Neural cell (in vitro differentiated cells): ENCODE measurements at regions not wholly inside any gene's neighbourhood (a gene's known extent, or its start where the extent isn't known, plus 50 kb on each side); places are given as distances from the start of the nearest gene placed in this dataset.

Experiments used
- H2AFZ ChIP-seq: fragments of 200-600, 300-800 bp; sonication (generic), shearing (Covaris generic); 2 replicates; pipeline ENCODE4 v1.6.0; 2014; ENCODE audit warnings: low read depth, mild to moderate bottlenecking, antibody characterized with exemption, low read length, moderate library complexity
- H3F3A ChIP-seq: fragments of 200-600 bp; shearing (Covaris generic); 2 replicates; pipeline ENCODE4 v1.6.1; 2016; ENCODE audit warnings: mild to moderate bottlenecking, moderate library complexity, mixed read lengths, antibody characterized with exemption, low read length; ENCODE audit not compliant: insufficient read depth, poor library complexity, severe bottlenecking
- H3K27ac ChIP-seq: fragments of 200-600, 300-800 bp; sonication (generic), shearing (Covaris generic); 2 replicates; pipeline ENCODE4 v1.5.1; 2014; ENCODE audit warnings: mild to moderate bottlenecking, low read length, moderate library complexity
- H3K27me3 ChIP-seq: fragments of 300-800, 200-600 bp; sonication (generic), shearing (Covaris generic); 2 replicates; pipeline ENCODE4 v1.6.0; 2014; ENCODE audit warnings: mild to moderate bottlenecking, low read depth, low read length, moderate library complexity; ENCODE audit not compliant: insufficient read depth
- H3K36me3 ChIP-seq: fragments of 300-800, 200-600 bp; sonication (generic), shearing (Covaris generic); 2 replicates; pipeline ENCODE4 v1.5.1; 2014; ENCODE audit warnings: mild to moderate bottlenecking, antibody characterized with exemption, low read length, moderate library complexity; ENCODE audit not compliant: insufficient read depth
- H3K4me2 ChIP-seq: fragments of 300-800, 200-600 bp; sonication (generic), shearing (Covaris generic); 2 replicates; pipeline ENCODE4 v1.6.0; 2014; ENCODE audit warnings: mild to moderate bottlenecking, low read length
- H3K4me3 ChIP-seq: fragments of 300-800, 200-600 bp; sonication (generic), shearing (Covaris generic); 2 replicates; pipeline ENCODE4 v1.5.1; 2014; ENCODE audit warnings: mild to moderate bottlenecking, low read length, moderate library complexity
- H3K79me2 ChIP-seq: fragments of 200-600 bp; shearing (Covaris generic); replicated peaks from 2 replicates; pipeline ENCODE4 v1.6.0; 2014; ENCODE audit warnings: mild to moderate bottlenecking, low read length, moderate library complexity; ENCODE audit not compliant: insufficient read depth
- H3K9ac ChIP-seq: fragments of 300-800, 200-600 bp; sonication (generic), shearing (Covaris generic); 2 replicates; pipeline ENCODE4 v1.6.1; 2016; ENCODE audit warnings: mild to moderate bottlenecking, low read length, mixed read lengths
- H3K9me2 ChIP-seq: fragments of 200-600 bp; shearing (Covaris generic); 2 replicates; pipeline ENCODE4 v1.6.1; 2016; ENCODE audit warnings: mild to moderate bottlenecking, low read length, mixed read lengths; ENCODE audit not compliant: insufficient read depth
- H3K9me3 ChIP-seq: fragments of 200-600, 300-800 bp; sonication (generic), shearing (Covaris generic); 2 replicates; pipeline ENCODE4 v1.6.1; 2016; ENCODE audit warnings: mild to moderate bottlenecking, mixed run types, low read length, moderate library complexity, mixed read lengths
- H4K20me1 ChIP-seq: fragments of 200-600 bp; shearing (Covaris generic); 2 replicates; pipeline ENCODE4 v1.6.1; 2016; ENCODE audit warnings: mild to moderate bottlenecking, mixed run types; ENCODE audit not compliant: insufficient read depth
- CTCF ChIP-seq: fragments of 450-650 bp; IDR thresholded peaks from 2 replicates; pipeline ENCODE4 v1.5.1; 2014; ENCODE audit warnings: antibody characterized with exemption, mild to moderate bottlenecking, moderate library complexity; ENCODE audit not compliant: poor library complexity, severe bottlenecking
- EP300 ChIP-seq: fragments of 450-650 bp; conservative IDR thresholded peaks from 2 replicates; pipeline ENCODE4 v1.6.1; 2014; ENCODE audit warnings: antibody characterized with exemption, mild to moderate bottlenecking, moderate library complexity; ENCODE audit not compliant: poor library complexity, severe bottlenecking
- EZH2 ChIP-seq: fragments of 200-600, 300-800 bp; shearing (Covaris generic), sonication (generic); IDR thresholded peaks from 2 replicates; pipeline ENCODE4 v1.6.1; 2014; ENCODE audit warnings: antibody characterized with exemption, low read length, borderline replicate concordance, mild to moderate bottlenecking; ENCODE audit not compliant: insufficient read depth, poor library complexity, severe bottlenecking
- MXI1 ChIP-seq: fragments of 450-650 bp; conservative IDR thresholded peaks from 2 replicates; pipeline ENCODE4 v1.6.1; 2014; ENCODE audit warnings: antibody characterized with exemption, mild to moderate bottlenecking; ENCODE audit not compliant: poor library complexity, severe bottlenecking
- POLR2AphosphoS5 ChIP-seq: IDR thresholded peaks from 2 replicates; pipeline ENCODE4 v1.6.1; 2012
- SMC3 ChIP-seq: fragments of 450-650 bp; conservative IDR thresholded peaks from 2 replicates; pipeline ENCODE4 v1.6.1; 2014; ENCODE audit warnings: antibody characterized with exemption, mild to moderate bottlenecking, moderate library complexity; ENCODE audit not compliant: poor library complexity
- TAF1 ChIP-seq: IDR thresholded peaks from 2 replicates; pipeline ENCODE4 v1.6.1; 2012; ENCODE audit warnings: low read depth
- TF ChIP-seq, protein P1 (sequence below): IDR thresholded peaks from 2 replicates; pipeline ENCODE4 v1.6.1; 2012; ENCODE audit warnings: borderline replicate concordance

DNA sequence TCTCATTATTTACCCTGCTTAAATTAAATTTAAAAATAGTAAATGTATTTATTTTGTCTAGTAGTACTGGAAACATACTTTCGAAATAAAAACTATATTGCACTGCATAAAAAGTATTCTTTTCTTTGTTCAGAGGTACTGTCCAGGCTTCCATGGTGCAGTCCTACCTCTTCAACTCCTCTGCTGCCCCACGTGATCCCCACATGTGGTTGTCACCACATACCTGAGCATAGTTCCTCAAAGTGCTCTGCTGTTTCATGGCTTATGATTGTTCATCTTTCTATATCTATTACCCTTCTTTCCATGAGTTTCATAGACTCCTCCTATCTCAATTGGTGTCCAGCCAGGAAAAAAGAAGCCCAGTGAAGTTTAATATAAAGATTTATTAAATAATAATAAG lies 317.5 kb upstream of the OR4E1 start:
- Histone ChIP-seq H3K9me3 (no peaks in the 10 kb centered on the region), H3K4me3 (no peak overlapping the region), H3K27me3 (no peaks in the 10 kb centered on the region), H4K20me1 (no peaks in the 10 kb centered on the region), H3F3A (no peaks in the 10 kb centered on the region), H3K79me2 (no peaks in the 10 kb centered on the region), H3K9me2 (no peaks in the 10 kb centered on the region), H3K4me2 (no peak overlapping the region), H3K9ac (no peak overlapping the region), H2AFZ (no peak overlapping the region), H3K27ac (no peak overlapping the region), H3K36me3 (no peaks in the 10 kb centered on the region)
- TF ChIP-seq POLR2AphosphoS5 (no peak), EZH2 (no peak), TAF1 (no peak), CTCF (no peak)

GRCh38 chr14:21990116-21990515 lies 316.5 kb upstream of the OR4E1 start:
- Histone ChIP-seq H2AFZ (no peak overlapping the region), H3K36me3 (no peaks in the 10 kb centered on the region), H3K9me2 (no peaks in the 10 kb centered on the region)

DNA sequence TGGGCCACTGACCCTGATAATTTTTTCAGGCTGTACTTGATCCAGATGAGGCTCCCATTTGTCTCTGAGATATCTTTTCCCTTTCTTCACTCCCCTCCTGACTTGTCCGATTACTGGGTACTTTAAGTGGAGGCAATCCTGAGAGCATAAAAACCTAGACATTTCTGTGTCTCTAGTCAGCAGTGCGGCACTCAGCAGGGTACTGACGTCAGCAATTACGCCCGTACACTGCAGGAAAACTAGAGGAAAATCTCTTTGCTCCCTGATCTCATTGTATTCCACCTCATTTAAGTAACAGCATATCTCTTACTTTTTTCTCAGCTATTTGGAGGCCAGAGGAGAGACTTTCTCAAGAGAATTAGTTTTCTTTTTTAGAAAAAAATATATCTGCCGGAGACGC lies 315.5 kb upstream of the OR4E1 start:
- no peaks in the 10 kb centered on the region for H3K27me3 ChIP-seq
- no peak overlapping the region for H3K9ac ChIP-seq
- no peaks in the 10 kb centered on the region for H3K9me3 ChIP-seq
- H3K36me3 ChIP-seq, result no peaks in the 10 kb centered on the region
- H3K4me3 ChIP-seq, result no peak overlapping the region
- peak overlapping the region; percentile 40 for H3K27ac ChIP-seq
- H3K79me2 ChIP-seq, result no peaks in the 10 kb centered on the region
- no peaks in the 10 kb centered on the region for H3K9me2 ChIP-seq
- TF ChIP-seq POLR2AphosphoS5 (peak; percentile 31), TAF1 (no peak)
- no peak overlapping the region for H2AFZ ChIP-seq
- no peak overlapping the region for H3K4me2 ChIP-seq
- H4K20me1 ChIP-seq, result no peaks in the 10 kb centered on the region
- H3F3A ChIP-seq, result no peaks in the 10 kb centered on the region

More at GRCh38 chr14:21990116-21990515, 316.5 kb upstream of the OR4E1 start:
- Histone ChIP-seq H3K27ac (no peak overlapping the region), H3K27me3 (no peaks in the 10 kb centered on the region), H3K4me2 (no peak overlapping the region), H3F3A (no peaks in the 10 kb centered on the region), H3K79me2 (no peaks in the 10 kb centered on the region), H3K9me3 (no peaks in the 10 kb centered on the region), H3K4me3 (no peak overlapping the region), H3K9ac (no peak overlapping the region), H4K20me1 (no peaks in the 10 kb centered on the region)
- peak; percentile 48 for TF ChIP-seq CTCF
- TF ChIP-seq SMC3, result no peak

GRCh38 chr14:21988413-21988812 lies 314.8 kb upstream of the OR4E1 start:
- Histone ChIP-seq H4K20me1 (no peaks in the 10 kb centered on the region), H3K27me3 (no peaks in the 10 kb centered on the region), H3K79me2 (no peaks in the 10 kb centered on the region), H2AFZ (no peak overlapping the region), H3K9ac (no peak overlapping the region), H3K4me3 (no peak overlapping the region), H3K9me3 (no peaks in the 10 kb centered on the region), H3K9me2 (no peaks in the 10 kb centered on the region), H3K27ac (no peak overlapping the region), H3K4me2 (no peak overlapping the region), H3F3A (no peaks in the 10 kb centered on the region), H3K36me3 (no peaks in the 10 kb centered on the region)
- TF ChIP-seq MXI1, result no peak
- TF ChIP-seq POLR2AphosphoS5, result no peak
- no peak for TF ChIP-seq CTCF
- no peak for TF ChIP-seq EP300
- TF ChIP-seq, protein P1, sequence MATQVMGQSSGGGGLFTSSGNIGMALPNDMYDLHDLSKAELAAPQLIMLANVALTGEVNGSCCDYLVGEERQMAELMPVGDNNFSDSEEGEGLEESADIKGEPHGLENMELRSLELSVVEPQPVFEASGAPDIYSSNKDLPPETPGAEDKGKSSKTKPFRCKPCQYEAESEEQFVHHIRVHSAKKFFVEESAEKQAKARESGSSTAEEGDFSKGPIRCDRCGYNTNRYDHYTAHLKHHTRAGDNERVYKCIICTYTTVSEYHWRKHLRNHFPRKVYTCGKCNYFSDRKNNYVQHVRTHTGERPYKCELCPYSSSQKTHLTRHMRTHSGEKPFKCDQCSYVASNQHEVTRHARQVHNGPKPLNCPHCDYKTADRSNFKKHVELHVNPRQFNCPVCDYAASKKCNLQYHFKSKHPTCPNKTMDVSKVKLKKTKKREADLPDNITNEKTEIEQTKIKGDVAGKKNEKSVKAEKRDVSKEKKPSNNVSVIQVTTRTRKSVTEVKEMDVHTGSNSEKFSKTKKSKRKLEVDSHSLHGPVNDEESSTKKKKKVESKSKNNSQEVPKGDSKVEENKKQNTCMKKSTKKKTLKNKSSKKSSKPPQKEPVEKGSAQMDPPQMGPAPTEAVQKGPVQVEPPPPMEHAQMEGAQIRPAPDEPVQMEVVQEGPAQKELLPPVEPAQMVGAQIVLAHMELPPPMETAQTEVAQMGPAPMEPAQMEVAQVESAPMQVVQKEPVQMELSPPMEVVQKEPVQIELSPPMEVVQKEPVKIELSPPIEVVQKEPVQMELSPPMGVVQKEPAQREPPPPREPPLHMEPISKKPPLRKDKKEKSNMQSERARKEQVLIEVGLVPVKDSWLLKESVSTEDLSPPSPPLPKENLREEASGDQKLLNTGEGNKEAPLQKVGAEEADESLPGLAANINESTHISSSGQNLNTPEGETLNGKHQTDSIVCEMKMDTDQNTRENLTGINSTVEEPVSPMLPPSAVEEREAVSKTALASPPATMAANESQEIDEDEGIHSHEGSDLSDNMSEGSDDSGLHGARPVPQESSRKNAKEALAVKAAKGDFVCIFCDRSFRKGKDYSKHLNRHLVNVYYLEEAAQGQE, result no peak
- no peak for TF ChIP-seq EZH2
